Left renal pelvis (tissue), 4 donors: ENCODE measurements at regions not wholly inside any gene's neighbourhood (a gene's known extent, or its start where the extent isn't known, plus 50 kb on each side); places are given as distances from the start of the nearest gene placed in this dataset.
"Not testable (repeated sequence)": the region's sequence is repeated elsewhere in the genome, so short reads cannot be mapped to it uniquely, and the experiment has no call there.

Source experiments
- DNase-seq, 4 donors: peaks; one replicate each; pipeline ENCODE4 v3.0.0-alpha.2; 2013; ENCODE audit warnings: low read depth in 4 of 4, low spot score in 3 of 4

- no peak for DNase-seq
Observed at GRCh38 chr5:68688547-68688946, 405.3 kb upstream of the SLC30A5 start.

- DNase-seq: no peak
Observed at GRCh38 chr5:68689010-68689409, 404.8 kb upstream of the SLC30A5 start.

- not testable (repeated sequence) for DNase-seq
Observed at GRCh38 chr5:68691874-68692273, 401.9 kb upstream of the SLC30A5 start.

- DNase-seq: no peak
Observed at GRCh38 chr5:68698025-68698940, 395.5 kb upstream of the SLC30A5 start.

GRCh38 chr5:68699966-68700365 lies 393.8 kb upstream of the SLC30A5 start:
- DNase-seq: no peak

- DNase-seq: no peak
Observed at GRCh38 chr5:68707575-68707974, 386.2 kb upstream of the SLC30A5 start.

GRCh38 chr5:68708156-68708841 lies 385.5 kb upstream of the SLC30A5 start:
- no peak for DNase-seq

GRCh38 chr5:68708842-68709170 lies 385.0 kb upstream of the SLC30A5 start:
- no peak for DNase-seq

- DNase-seq: no peak
Observed at GRCh38 chr5:68709239-68709638, 384.6 kb upstream of the SLC30A5 start.

GRCh38 chr5:68710514-68710913 lies 383.3 kb upstream of the SLC30A5 start:
- DNase-seq: no peak

- DNase-seq: no peak
Observed at GRCh38 chr5:68711293-68712200, 382.3 kb upstream of the SLC30A5 start.

GRCh38 chr5:68714810-68715209 lies 379.0 kb upstream of the SLC30A5 start:
- no peak for DNase-seq

- no peak for DNase-seq
Observed at GRCh38 chr5:68720884-68721610, 372.8 kb upstream of the SLC30A5 start.

- no peak for DNase-seq
Observed at GRCh38 chr5:68722357-68722756, 371.5 kb upstream of the SLC30A5 start.

- DNase-seq: no peak
Observed at GRCh38 chr5:68725905-68726683, 367.7 kb upstream of the SLC30A5 start.

- DNase-seq: no peak
Observed at GRCh38 chr5:68727931-68728330, 365.9 kb upstream of the SLC30A5 start.

GRCh38 chr5:68729678-68730077 lies 364.1 kb upstream of the SLC30A5 start:
- no peak for DNase-seq

GRCh38 chr5:68730220-68730978 lies 363.4 kb upstream of the SLC30A5 start:
- no peak for DNase-seq
